Natural killer cell treated with Interleukin-12 subunit alpha and Interleukin-12 subunit beta and Interleukin-15 and Interleukin-18, amount 100 ng/mL, for 72 hours (primary cell): ENCODE measurements at regions not wholly inside any gene's neighbourhood (a gene's known extent, or its start where the extent isn't known, plus 50 kb on each side); places are given as distances from the start of the nearest gene placed in this dataset.

Experiments used
- ATAC-seq, 2 donors: fragments of 150-1000 bp; cut with Tn5 transposase in 1 of 2; sonication (Bioruptor Pico), chemical (Tn5 transposase) in 1 of 2; 2 replicates each; pipeline ENCODE4 v1.10.0; 2021
- DNase-seq: peaks from one replicate; pipeline ENCODE4 v3.0.0; 2022; ENCODE audit warnings: low spot score
- H3K27ac Mint-ChIP-seq, 2 donors: 1 replicate in 1 of 2; 2 replicates in 1 of 2; pipeline ENCODE4 v1.8.0; 2022; ENCODE audit warnings: mixed read lengths in 2 of 2, mild to moderate bottlenecking in 1 of 2, moderate library complexity in 1 of 2
- H3K27me3 Mint-ChIP-seq, 2 donors: 1 replicate in 1 of 2; 2 replicates in 1 of 2; pipeline ENCODE4 v1.8.0; 2022; ENCODE audit warnings: mixed read lengths in 2 of 2
- H3K36me3 Mint-ChIP-seq: one replicate; pipeline ENCODE4 v1.8.0; 2022; ENCODE audit warnings: mixed read lengths
- H3K4me1 Mint-ChIP-seq, 2 donors: 1 replicate in 1 of 2; 2 replicates in 1 of 2; pipeline ENCODE4 v1.8.0; 2022; ENCODE audit warnings: low read depth in 2 of 2, mixed read lengths in 2 of 2, mild to moderate bottlenecking in 1 of 2
- H3K4me3 Mint-ChIP-seq: one replicate; pipeline ENCODE4 v1.8.0; 2022; ENCODE audit warnings: mixed read lengths
- H3K9me3 Mint-ChIP-seq: 2 replicates; pipeline ENCODE4 v1.8.0; 2022; ENCODE audit warnings: mixed read lengths

DNA sequence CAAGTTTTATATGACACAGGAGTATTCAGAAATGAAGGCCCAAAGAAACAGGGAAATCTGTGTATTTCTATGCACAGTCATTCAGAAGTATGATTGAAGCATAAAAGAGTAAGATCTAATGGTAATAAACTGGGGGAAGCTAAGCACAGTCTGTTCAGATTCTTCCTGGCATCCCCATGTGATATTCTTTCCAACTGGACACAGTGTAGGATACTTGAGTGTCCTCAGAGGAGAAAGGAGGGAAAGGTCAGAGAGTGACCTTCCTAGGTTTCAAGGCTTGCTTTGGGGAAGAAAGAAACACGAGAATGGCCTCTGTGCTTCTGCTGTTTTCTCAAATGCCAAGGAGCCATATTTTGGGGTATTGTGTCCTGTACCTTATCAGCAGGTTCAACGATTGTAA is 1798.4 kb upstream of the WWC1 start:
- Mint-ChIP-seq H3K9me3 (no peaks in the 10 kb centered on the region), H3K36me3 (no peaks in the 10 kb centered on the region), H3K27me3 (no peaks in the 10 kb centered on the region), H3K27ac (no peak overlapping the region), H3K4me3 (no peak overlapping the region), H3K4me1 (no peaks in the 10 kb centered on the region)
- DNase-seq = no peak
- no peak for ATAC-seq

DNA sequence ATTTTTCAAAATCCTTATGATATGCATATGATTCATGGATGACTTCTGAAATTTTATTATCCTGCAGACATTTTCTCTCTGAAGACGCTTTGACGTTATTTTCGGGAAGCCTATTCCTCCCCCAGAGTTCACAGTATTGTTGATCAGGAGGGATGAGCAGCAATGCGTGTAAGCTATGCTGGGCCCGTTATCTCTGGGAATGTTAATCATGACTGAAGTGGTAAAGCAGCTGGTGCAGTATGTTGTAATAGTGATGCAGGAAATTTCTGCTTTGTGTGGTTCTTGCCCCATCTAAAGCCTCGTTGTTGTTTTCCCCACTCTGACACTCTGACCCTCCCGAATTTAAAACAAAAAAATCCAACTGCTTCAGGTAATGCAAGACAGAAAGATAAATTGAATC is 1797.8 kb upstream of the WWC1 start:
- no peak for ATAC-seq
- H3K27me3 Mint-ChIP-seq = no peaks in the 10 kb centered on the region
- H3K9me3 Mint-ChIP-seq = no peaks in the 10 kb centered on the region
- no peaks in the 10 kb centered on the region for H3K36me3 Mint-ChIP-seq
- H3K4me3 Mint-ChIP-seq = no peak overlapping the region
- DNase-seq = no peak
- no peak overlapping the region for H3K27ac Mint-ChIP-seq
- H3K4me1 Mint-ChIP-seq = no peaks in the 10 kb centered on the region

DNA sequence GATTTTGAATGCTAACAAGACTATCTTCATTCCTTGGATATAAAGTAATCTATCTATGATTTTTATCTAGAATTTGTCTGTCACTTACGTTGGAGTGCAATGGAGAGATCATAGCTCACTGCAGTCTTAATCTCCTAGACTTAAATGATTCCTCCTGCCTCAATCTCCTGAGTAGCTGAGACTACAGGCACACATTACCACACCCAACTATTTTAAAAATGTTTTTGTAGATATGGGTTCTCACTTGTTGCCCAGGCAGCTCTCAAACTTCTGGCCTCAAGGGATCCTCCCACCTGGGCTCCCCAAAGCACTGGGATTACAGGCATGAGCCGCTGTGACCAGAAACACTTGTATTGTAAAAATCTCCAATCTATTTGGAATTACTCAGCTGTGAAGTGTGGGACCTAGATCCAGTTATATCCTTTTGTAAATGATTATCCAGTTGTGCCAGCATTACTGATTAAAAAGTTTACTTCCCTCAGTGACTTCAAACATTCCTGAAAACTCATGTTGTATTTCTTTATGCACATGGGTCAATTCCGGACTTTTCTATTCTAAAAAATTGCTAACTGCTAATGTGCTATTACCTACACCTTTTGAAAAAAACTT is 1793.8 kb upstream of the WWC1 start:
- Mint-ChIP-seq H3K4me3 (no peak overlapping the region), H3K36me3 (no peaks in the 10 kb centered on the region), H3K27me3 (no peaks in the 10 kb centered on the region), H3K27ac (no peak overlapping the region), H3K9me3 (peaks cover 10% of the 10 kb centered on the region), H3K4me1 (no peaks in the 10 kb centered on the region)
- no peak for ATAC-seq
- no peak for DNase-seq

DNA sequence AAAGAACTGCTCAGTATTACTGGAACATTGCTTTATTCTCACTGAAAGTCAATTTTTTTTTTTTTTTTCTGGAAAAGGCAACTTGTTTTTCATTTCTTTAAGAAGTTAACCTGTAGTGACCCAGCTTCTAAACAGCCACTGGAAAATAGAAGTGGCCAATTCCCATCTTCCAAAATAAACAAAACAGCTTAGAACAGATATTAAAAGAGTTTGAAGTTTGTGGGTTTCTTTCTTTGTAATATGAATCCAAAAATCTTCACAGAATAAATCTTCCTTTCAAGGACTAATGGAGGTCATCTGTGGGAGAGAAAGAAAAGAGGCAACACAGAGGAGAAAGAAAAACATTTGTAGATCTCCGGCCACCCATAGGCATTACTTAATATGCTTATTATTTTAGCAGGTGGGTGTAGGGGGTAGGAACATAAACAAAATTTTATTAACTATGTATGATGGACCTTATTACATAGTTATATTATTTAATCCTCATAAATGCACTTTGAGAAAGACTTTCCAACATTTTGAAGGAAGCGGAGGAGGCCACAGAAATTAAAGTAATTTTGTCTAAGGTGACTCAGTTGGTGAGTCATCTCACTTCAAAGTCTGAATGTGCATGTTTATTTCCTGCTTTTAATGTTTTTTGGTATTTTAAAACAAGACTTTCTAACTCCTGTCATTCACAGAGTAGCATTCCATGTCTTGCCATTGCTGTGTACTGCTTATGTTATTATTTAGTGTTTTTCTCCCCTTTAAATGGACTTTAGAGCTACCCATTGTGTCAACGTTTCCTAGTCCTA is 1791.8 kb upstream of the WWC1 start:
- Mint-ChIP-seq H3K27ac (no peak overlapping the region), H3K9me3 (peaks cover 10% of the 10 kb centered on the region), H3K36me3 (no peaks in the 10 kb centered on the region), H3K4me1 (no peaks in the 10 kb centered on the region), H3K27me3 (no peaks in the 10 kb centered on the region), H3K4me3 (no peak overlapping the region)
- no peak for ATAC-seq
- no peak for DNase-seq

DNA sequence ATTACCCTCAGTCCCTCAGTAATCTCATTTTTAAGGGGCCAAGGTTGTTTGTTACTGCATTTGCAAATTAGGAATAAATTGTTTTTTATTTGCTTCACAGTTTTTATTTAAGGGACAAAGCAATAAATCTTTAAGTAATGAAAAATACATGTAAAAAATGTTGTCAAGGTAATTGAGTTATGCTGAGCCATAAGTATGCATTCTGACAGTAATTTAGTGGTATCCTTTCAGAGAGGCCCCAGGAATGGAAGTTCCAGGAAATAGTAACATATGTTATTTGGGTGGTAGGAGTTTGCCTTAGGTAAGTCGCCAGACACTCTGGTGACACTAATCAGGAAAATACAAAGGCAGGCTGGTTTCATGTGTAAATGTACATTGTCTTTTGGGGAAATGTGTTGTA is 1787.9 kb upstream of the WWC1 start:
- Mint-ChIP-seq H3K27ac (no peak overlapping the region), H3K4me3 (no peak overlapping the region), H3K9me3 (peaks cover 14% of the 10 kb centered on the region), H3K4me1 (no peaks in the 10 kb centered on the region), H3K36me3 (no peaks in the 10 kb centered on the region), H3K27me3 (no peaks in the 10 kb centered on the region)
- DNase-seq (no peak), ATAC-seq (no peak)

DNA sequence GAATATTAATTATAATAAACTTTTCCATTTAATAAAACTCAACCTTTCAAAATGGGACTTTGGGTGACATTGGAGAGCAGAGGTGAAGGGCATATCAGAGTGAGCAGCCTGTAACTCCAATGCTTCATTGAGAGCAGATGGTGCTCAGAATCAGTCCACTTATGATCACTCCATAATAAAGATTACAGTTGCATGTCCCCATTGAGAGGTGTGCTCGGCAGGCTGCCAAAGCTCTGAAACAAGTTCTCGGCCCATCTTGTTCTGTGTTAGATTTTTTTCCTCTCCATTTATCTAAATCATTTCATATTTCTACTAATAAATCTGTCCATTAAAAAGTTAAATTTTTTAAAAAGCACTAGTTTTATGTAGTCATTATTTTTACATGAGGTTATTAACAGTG is 1786.4 kb upstream of the WWC1 start:
- H3K36me3 Mint-ChIP-seq = no peaks in the 10 kb centered on the region
- ATAC-seq (no peak), DNase-seq (no peak)
- no peaks in the 10 kb centered on the region for H3K4me1 Mint-ChIP-seq
- no peak overlapping the region for H3K27ac Mint-ChIP-seq
- no peaks in the 10 kb centered on the region for H3K27me3 Mint-ChIP-seq
- peaks cover 22% of the 10 kb centered on the region for H3K9me3 Mint-ChIP-seq
- H3K4me3 Mint-ChIP-seq = no peak overlapping the region

DNA sequence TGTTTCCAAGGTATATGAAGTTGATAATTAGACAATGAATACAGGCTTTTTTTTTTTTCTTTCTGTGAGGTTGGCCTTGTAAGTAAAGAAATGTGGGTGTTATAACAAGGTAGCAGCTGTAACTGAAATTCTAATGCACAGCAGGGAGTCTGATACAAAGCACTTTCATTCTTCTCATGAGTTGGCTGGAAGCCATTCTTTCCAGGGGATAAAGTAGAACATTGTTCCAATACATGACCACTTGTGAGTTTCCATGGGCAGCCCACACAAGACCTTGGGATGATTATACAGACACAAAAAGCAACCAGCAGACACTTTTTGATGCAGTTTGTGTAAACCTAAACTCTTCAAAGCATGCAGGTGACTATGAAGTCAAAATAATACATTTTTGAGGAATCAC is 1785.9 kb upstream of the WWC1 start:
- Mint-ChIP-seq H3K27me3 (no peaks in the 10 kb centered on the region), H3K36me3 (no peaks in the 10 kb centered on the region), H3K4me3 (no peak overlapping the region), H3K4me1 (no peaks in the 10 kb centered on the region), H3K27ac (no peak overlapping the region), H3K9me3 (peaks cover 20% of the 10 kb centered on the region)
- no peak for ATAC-seq
- DNase-seq = no peak

DNA sequence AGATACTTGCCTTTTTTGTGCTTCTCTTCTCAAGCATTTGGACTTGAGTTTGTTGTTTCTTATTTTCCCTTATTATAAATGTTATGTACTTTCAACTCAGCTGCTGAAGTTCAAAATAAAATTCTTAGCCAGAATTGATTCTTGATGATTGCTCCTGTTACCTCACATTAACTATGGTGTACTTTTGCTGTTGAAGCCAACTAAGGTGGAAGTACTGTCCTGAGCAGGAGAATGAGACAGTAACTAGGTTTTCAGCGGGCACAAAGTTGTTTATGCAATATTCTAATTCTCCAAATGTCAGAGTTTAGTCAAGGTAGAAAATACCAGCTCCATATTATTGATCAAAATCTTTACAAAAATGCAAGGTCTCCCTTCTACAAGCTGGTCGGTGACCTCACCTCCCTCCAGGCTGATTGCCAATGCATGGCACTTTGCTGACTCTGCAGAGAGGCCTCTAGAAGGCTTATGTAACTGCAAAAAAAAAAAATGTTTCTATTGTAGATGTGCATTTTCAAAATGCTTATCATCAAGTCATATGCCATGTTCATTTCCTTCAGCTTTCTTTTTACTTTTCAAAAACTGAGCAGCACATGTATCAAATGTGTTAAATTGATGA is 1783.5 kb upstream of the WWC1 start:
- Mint-ChIP-seq H3K4me3 (no peak overlapping the region), H3K9me3 (peaks cover 12% of the 10 kb centered on the region), H3K27ac (no peak overlapping the region), H3K27me3 (no peaks in the 10 kb centered on the region), H3K36me3 (no peaks in the 10 kb centered on the region), H3K4me1 (no peaks in the 10 kb centered on the region)
- ATAC-seq = no peak
- no peak for DNase-seq

DNA sequence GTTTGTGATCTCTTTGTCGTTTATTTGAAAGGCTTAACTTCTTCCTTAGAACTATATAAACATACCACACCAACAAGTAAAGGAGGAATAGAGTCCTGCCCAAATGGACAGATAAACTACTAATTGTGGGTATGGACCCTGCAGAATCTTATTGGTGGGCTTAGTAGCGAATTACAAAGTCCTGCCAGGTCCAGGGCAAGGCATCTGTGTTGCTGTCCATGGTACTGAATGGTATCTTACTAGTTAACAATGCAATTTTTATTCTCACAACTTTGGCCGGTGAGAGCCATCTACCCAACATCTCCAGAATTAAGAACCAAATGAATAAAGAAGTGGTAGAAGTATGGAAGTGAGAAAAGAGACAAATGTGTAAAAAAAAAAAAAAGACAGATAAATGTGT is 1782.4 kb upstream of the WWC1 start:
- Mint-ChIP-seq H3K27me3 (no peaks in the 10 kb centered on the region), H3K4me3 (no peak overlapping the region), H3K4me1 (no peaks in the 10 kb centered on the region), H3K36me3 (peaks cover 5% of the 10 kb centered on the region), H3K9me3 (peaks cover 18% of the 10 kb centered on the region), H3K27ac (no peak overlapping the region)
- DNase-seq = no peak
- no peak for ATAC-seq

DNA sequence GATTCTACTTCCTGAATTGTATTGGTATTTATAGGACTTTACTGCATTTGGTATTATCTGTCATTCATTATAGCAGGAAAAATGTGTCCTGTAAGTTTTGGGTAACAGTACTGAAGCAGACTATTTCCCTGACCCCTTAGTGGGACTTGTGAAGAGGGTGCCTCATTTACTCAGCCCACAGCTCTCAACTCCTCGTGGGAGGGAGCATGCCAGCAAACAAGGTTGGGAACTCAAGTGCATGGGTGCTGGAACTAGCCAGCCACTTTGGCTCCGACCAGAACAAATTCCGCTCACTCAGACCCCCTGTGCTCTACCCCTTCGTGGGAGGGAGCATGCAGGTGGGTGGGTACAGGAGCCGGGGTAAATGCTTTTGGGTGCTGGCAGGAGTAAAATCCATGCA is 1773.5 kb upstream of the WWC1 start:
- DNase-seq = no peak
- Mint-ChIP-seq H3K9me3 (peaks cover 23% of the 10 kb centered on the region), H3K4me1 (no peaks in the 10 kb centered on the region), H3K36me3 (peaks cover 11% of the 10 kb centered on the region), H3K27me3 (no peaks in the 10 kb centered on the region), H3K4me3 (no peak overlapping the region), H3K27ac (no peak overlapping the region)
- ATAC-seq = no peak

DNA sequence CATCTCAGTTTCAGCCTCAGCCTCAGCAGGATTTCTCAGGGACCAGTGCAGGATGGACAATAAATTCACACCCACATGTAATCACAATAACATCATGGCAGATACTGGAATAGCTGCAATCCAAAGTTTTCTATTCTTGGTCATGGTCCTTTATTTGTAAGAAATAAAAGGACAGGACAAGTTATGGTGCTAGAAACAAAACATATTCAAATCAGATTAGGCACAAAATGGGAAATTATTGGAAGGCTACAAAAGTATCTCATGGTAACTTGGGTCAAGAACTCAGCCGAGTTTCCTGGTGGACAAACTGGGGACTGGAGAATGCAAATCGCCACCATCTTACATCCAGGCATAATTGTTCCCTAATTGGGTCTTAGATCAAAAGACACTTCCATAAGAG is 1768.2 kb upstream of the WWC1 start:
- ATAC-seq (no peak), DNase-seq (no peak)
- Mint-ChIP-seq H3K27me3 (no peaks in the 10 kb centered on the region), H3K4me1 (no peaks in the 10 kb centered on the region), H3K4me3 (no peak overlapping the region), H3K9me3 (peaks cover 20% of the 10 kb centered on the region), H3K36me3 (peaks cover 13% of the 10 kb centered on the region), H3K27ac (no peak overlapping the region)

DNA sequence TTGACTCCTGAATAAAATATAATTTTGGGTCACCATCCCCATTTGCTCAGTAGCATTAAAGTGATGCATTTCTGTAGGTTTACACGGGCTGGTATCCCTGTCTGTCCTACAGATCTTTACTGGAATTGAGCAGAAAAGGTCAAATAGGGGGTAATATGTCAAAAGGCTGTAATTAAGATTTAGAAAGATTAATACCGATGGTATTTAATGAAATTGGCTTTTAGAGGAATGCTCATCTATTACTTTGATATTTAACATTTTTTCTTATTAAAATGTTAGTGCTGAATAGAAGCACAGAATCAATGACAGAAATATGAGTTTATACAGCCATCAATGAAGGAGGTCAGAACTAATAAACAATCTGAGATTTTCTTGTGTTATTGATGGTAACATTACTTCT is 1762.2 kb upstream of the WWC1 start:
- no peak for ATAC-seq
- no peak for DNase-seq
- no peak overlapping the region for H3K4me3 Mint-ChIP-seq
- H3K4me1 Mint-ChIP-seq = no peaks in the 10 kb centered on the region
- H3K27me3 Mint-ChIP-seq = no peaks in the 10 kb centered on the region
- H3K27ac Mint-ChIP-seq = no peak overlapping the region
- peaks cover 12% of the 10 kb centered on the region for H3K9me3 Mint-ChIP-seq
- H3K36me3 Mint-ChIP-seq = peaks cover 7% of the 10 kb centered on the region

DNA sequence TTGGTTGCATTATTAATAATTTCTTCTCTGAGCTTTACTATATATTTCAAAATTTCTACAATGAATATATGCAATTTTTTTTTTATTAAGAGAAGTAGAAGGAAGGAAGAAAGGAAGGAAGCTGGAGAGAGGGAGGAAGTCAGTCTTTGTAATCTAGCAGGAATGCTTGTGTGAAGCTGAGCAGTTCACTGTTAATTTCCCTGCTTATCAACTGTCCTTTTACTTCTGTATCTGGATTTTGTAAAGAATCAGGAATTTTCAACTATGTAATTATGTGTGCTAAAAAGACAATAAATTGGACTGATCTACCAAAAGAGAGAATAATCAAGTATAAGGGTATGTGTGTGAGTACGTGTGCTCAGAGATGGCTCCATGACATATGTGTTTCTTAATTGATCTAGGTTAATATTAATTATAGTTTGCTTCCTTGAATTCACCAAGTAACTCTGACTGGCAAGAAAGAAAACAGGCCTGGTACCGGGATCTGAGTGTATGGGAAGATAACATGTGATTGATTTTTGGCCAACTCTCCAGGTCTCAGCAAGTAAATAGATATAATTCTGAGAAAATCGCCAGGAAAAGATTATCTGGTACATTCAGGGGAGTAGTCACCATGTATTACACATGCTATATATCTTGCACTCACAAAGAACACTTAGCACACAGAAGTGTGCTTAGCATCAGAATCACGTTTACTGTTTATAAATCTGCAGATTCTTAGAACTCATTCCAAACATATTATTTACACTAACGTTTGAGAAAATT is 1758.8 kb upstream of the WWC1 start:
- H3K9me3 Mint-ChIP-seq = peaks cover 10% of the 10 kb centered on the region
- DNase-seq = no peak
- H3K4me1 Mint-ChIP-seq = no peaks in the 10 kb centered on the region
- H3K27ac Mint-ChIP-seq = no peak overlapping the region
- H3K27me3 Mint-ChIP-seq = no peaks in the 10 kb centered on the region
- no peak for ATAC-seq
- no peak overlapping the region for H3K4me3 Mint-ChIP-seq
- peaks cover 3% of the 10 kb centered on the region for H3K36me3 Mint-ChIP-seq

DNA sequence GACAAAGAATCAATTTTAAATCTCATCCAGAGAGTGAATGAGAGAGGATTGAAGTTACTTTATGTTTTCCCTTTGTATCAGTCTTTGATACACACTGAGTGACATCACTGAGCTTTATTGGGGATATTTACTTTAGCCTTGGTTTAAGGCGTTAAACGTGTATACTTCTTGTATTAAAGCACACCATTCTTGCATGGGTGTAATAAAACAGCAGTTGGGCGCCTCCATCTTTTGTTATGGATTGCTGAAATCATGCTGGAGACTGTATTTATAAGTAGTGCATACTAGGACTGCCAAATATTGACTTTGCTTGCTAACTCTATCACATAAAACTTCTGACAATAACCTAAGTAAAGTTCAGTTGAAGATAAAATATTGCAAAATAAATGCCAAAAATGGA is 1755.8 kb upstream of the WWC1 start:
- ATAC-seq = no peak
- Mint-ChIP-seq H3K27me3 (no peaks in the 10 kb centered on the region), H3K4me3 (no peak overlapping the region), H3K27ac (no peak overlapping the region), H3K4me1 (no peaks in the 10 kb centered on the region), H3K36me3 (peaks cover 6% of the 10 kb centered on the region), H3K9me3 (peaks cover 12% of the 10 kb centered on the region)
- no peak for DNase-seq
